ENCODE measurements at regions not wholly inside any gene's neighbourhood (a gene's known extent, or its start where the extent isn't known, plus 50 kb on each side); places are given as distances from the start of the nearest gene placed in this dataset.
A peak's percentile ranks its signal among the peaks of the same experiment; 100 is the strongest.

DNA sequence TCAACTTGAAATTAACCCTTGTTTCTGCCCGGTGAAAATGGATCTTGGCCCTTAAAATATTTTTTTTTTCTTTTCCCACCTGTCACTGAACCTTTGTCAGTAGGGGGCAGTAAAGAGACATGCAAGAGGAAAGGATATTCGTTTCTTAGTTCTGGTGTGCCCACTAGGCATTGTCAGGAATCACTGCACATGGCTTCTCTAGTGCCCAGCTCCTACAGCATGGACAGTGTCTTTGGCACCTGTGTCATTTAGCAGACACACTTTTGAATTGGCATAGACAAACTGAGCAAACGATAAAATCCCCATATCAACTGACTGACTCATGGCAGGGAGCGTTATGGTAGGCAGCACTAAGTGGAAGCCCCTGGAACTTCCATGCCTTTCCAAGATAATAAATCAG lies 1048.1 kb downstream of the BRINP3 start:
- Histone ChIP-seq H2BK15ac (replicated peaks; ENCODE audit: low read depth) (no peak overlapping the region), H4K8ac (ENCODE audit: low read depth, low read length) (no peak overlapping the region), H3K27ac (ENCODE audit: low read depth, low read length) (no peak overlapping the region), H3K36me3 (ENCODE audit: control insufficient read depth, insufficient read depth, low read length) (no peaks in the 10 kb centered on the region), H3K56ac (ENCODE audit: low read length) (no peak overlapping the region), H2BK5ac (ENCODE audit: low read length) (no peak overlapping the region), H2BK120ac (ENCODE audit: low read depth, low read length) (no peak overlapping the region), H3K23ac (ENCODE audit: low read length) (no peak overlapping the region), H3K79me1 (ENCODE audit: low read length) (no peaks in the 10 kb centered on the region), H3K4me2 (ENCODE audit: low read length) (no peak overlapping the region), H3K9ac (ENCODE audit: low read length) (no peak overlapping the region), H3K79me2 (ENCODE audit: control insufficient read depth, insufficient read depth, low read length) (no peaks in the 10 kb centered on the region), H3K4me3 (ENCODE audit: low read length) (no peak overlapping the region), H3K27me3 (ENCODE audit: insufficient read depth, low read length, poor library complexity) (no peaks in the 10 kb centered on the region), H4K5ac (ENCODE audit: low read length) (no peak overlapping the region), H3K4ac (ENCODE audit: low read depth, low read length) (no peak overlapping the region), H2AK5ac (ENCODE audit: low read length) (no peak overlapping the region), H3K4me1 (ENCODE audit: control insufficient read depth, low read depth, low read length) (no peaks in the 10 kb centered on the region), H3K18ac (ENCODE audit: low read length) (no peak overlapping the region)
- WGBS (ENCODE audit: extremely low coverage, insufficient coverage, low lambda C conversion rate), result no CpG with 5 or more reads among the region's 4 CpGs
- DNase-seq, result peak; percentile 78

DNA sequence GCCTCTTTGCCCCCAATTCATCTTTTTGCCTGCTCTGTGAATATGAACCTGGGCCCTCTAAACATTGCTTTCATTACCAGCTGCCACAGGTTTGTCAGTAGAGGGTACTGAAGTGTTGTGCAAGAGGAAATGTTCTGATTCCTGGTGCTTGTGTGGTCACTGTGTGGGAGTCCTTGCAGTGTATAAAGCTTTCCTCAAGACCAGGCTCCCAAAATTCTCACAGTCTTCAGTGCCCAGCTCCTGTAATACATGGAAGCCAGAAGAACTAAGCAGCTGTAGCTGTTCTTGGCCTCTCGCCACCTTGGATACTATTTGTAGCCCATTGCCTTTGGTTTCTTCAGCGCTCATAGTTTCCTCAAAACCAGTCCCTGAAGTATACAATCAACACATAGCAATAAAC lies 1046.2 kb downstream of the BRINP3 start:
- no CpG with 5 or more reads among the region's 2 CpGs for WGBS (ENCODE audit: extremely low coverage, insufficient coverage, low lambda C conversion rate)
- H3K4ac ChIP-seq (ENCODE audit: low read depth, low read length), result no peak overlapping the region
- H2BK15ac ChIP-seq (replicated peaks; ENCODE audit: low read depth), result no peak overlapping the region

DNA sequence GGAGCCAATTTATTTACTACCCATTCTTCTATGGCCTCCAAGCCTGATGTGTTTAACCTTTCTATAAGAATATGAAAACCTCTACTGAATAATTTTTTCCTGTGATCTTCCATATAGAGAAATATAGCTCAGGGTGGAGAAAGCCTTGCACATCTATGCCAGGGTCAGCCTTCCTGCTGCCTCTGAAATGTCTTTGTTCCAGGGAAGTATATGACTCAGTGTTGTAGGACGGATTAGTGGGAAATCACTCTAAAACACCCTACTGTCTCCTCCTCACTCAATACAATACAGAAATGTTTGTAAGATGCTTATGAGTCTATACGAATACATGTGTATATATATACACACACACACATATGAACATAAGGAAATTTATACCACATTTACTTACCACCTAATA lies 1044.9 kb downstream of the BRINP3 start:
- Histone ChIP-seq H3K9ac (ENCODE audit: low read length) (no peak overlapping the region), H3K4ac (ENCODE audit: low read depth, low read length) (no peak overlapping the region), H3K4me1 (ENCODE audit: control insufficient read depth, low read depth, low read length) (no peaks in the 10 kb centered on the region), H3K27me3 (ENCODE audit: insufficient read depth, low read length, poor library complexity) (no peaks in the 10 kb centered on the region), H3K36me3 (ENCODE audit: control insufficient read depth, insufficient read depth, low read length) (no peaks in the 10 kb centered on the region), H2BK15ac (replicated peaks; ENCODE audit: low read depth) (no peak overlapping the region), H3K79me2 (ENCODE audit: control insufficient read depth, insufficient read depth, low read length) (no peaks in the 10 kb centered on the region), H3K23ac (ENCODE audit: low read length) (no peak overlapping the region), H3K79me1 (ENCODE audit: low read length) (no peaks in the 10 kb centered on the region), H3K4me3 (ENCODE audit: low read length) (no peak overlapping the region), H4K5ac (ENCODE audit: low read length) (no peak overlapping the region), H3K27ac (ENCODE audit: low read depth, low read length) (no peak overlapping the region), H3K18ac (ENCODE audit: low read length) (no peak overlapping the region), H2BK120ac (ENCODE audit: low read depth, low read length) (no peak overlapping the region), H3K4me2 (ENCODE audit: low read length) (no peak overlapping the region), H3K56ac (ENCODE audit: low read length) (no peak overlapping the region), H2AK5ac (ENCODE audit: low read length) (no peak overlapping the region), H2BK5ac (ENCODE audit: low read length) (no peak overlapping the region), H4K8ac (ENCODE audit: low read depth, low read length) (no peak overlapping the region)
- no peak for DNase-seq
- WGBS (ENCODE audit: extremely low coverage, insufficient coverage, low lambda C conversion rate), result no CpG with 5 or more reads among the region's 2 CpGs

More for the DNA sequence above, 1046.2 kb downstream of the BRINP3 start:
- peak; percentile 2 for DNase-seq
- H3K4me2 ChIP-seq (ENCODE audit: low read length), result no peak overlapping the region
- H3K56ac ChIP-seq (ENCODE audit: low read length), result no peak overlapping the region
- no peaks in the 10 kb centered on the region for H3K36me3 ChIP-seq (ENCODE audit: control insufficient read depth, insufficient read depth, low read length)
- no peaks in the 10 kb centered on the region for H3K27me3 ChIP-seq (ENCODE audit: insufficient read depth, low read length, poor library complexity)
- no peak overlapping the region for H3K27ac ChIP-seq (ENCODE audit: low read depth, low read length)
- no peak overlapping the region for H3K23ac ChIP-seq (ENCODE audit: low read length)
- no peak overlapping the region for H3K18ac ChIP-seq (ENCODE audit: low read length)
- no peak overlapping the region for H4K8ac ChIP-seq (ENCODE audit: low read depth, low read length)
- no peak overlapping the region for H2BK5ac ChIP-seq (ENCODE audit: low read length)
- no peak overlapping the region for H2BK120ac ChIP-seq (ENCODE audit: low read depth, low read length)
- no peak overlapping the region for H3K9ac ChIP-seq (ENCODE audit: low read length)
- H4K5ac ChIP-seq (ENCODE audit: low read length), result no peak overlapping the region
- H3K4me3 ChIP-seq (ENCODE audit: low read length), result no peak overlapping the region
- no peaks in the 10 kb centered on the region for H3K79me2 ChIP-seq (ENCODE audit: control insufficient read depth, insufficient read depth, low read length)
- no peak overlapping the region for H2AK5ac ChIP-seq (ENCODE audit: low read length)
- no peaks in the 10 kb centered on the region for H3K79me1 ChIP-seq (ENCODE audit: low read length)
- no peaks in the 10 kb centered on the region for H3K4me1 ChIP-seq (ENCODE audit: control insufficient read depth, low read depth, low read length)

DNA sequence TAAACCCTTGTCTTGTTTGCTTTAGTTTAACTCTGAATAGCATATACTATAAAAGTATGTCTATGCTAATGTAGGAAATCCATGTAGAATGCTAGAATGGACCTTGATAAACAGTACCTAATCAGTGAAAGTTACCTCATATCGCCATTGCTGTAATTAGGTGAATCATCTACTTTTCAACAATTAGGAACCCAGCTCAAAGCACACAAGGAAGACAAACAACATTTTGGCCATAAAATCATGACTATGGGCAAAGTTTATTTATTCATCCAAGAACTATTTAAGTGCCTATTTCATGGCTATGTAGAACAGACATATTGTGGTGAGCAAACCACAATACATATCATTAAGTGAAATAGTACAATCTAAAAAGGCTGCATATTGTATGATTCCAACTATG lies 1043.2 kb downstream of the BRINP3 start:
- H3K36me3 ChIP-seq (ENCODE audit: control insufficient read depth, insufficient read depth, low read length), result no peaks in the 10 kb centered on the region
- no peak overlapping the region for H2AK5ac ChIP-seq (ENCODE audit: low read length)
- H2BK5ac ChIP-seq (ENCODE audit: low read length), result no peak overlapping the region
- H3K79me1 ChIP-seq (ENCODE audit: low read length), result no peaks in the 10 kb centered on the region
- H3K23ac ChIP-seq (ENCODE audit: low read length), result no peak overlapping the region
- no peak overlapping the region for H2BK120ac ChIP-seq (ENCODE audit: low read depth, low read length)
- H4K8ac ChIP-seq (ENCODE audit: low read depth, low read length), result no peak overlapping the region
- DNase-seq, result no peak
- no peak overlapping the region for H3K4me2 ChIP-seq (ENCODE audit: low read length)
- H3K9ac ChIP-seq (ENCODE audit: low read length), result no peak overlapping the region
- WGBS (ENCODE audit: extremely low coverage, insufficient coverage, low lambda C conversion rate), result no CpG with 5 or more reads among the region's 1 CpG
- H3K4me3 ChIP-seq (ENCODE audit: low read length), result no peak overlapping the region
- no peak overlapping the region for H3K4ac ChIP-seq (ENCODE audit: low read depth, low read length)
- H3K56ac ChIP-seq (ENCODE audit: low read length), result no peak overlapping the region
- no peaks in the 10 kb centered on the region for H3K79me2 ChIP-seq (ENCODE audit: control insufficient read depth, insufficient read depth, low read length)
- no peaks in the 10 kb centered on the region for H3K4me1 ChIP-seq (ENCODE audit: control insufficient read depth, low read depth, low read length)
- H2BK15ac ChIP-seq (replicated peaks; ENCODE audit: low read depth), result no peak overlapping the region
- H3K27ac ChIP-seq (ENCODE audit: low read depth, low read length), result no peak overlapping the region
- H3K27me3 ChIP-seq (ENCODE audit: insufficient read depth, low read length, poor library complexity), result no peaks in the 10 kb centered on the region
- H4K5ac ChIP-seq (ENCODE audit: low read length), result no peak overlapping the region
- no peak overlapping the region for H3K18ac ChIP-seq (ENCODE audit: low read length)

DNA sequence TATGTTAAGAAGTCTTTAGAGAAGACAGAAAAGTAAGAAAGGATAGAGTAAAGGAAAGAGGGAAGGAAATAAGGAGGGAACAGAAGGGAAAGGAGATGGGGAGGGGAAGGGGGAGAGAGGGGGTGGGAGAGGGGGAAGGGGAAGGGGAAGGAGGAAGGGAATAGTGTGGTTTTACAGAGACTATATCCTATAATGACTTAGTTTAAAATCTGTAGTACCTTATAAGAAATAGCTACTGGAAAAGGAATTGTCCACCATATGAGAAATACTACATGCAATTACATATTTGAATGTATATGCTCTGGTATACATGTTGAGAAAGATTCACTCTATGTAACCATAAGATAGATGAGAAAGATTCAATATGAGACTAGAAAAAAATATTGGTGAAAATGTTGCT lies 1042.3 kb downstream of the BRINP3 start:
- Histone ChIP-seq H3K9ac (ENCODE audit: low read length) (no peak overlapping the region), H3K4me1 (ENCODE audit: control insufficient read depth, low read depth, low read length) (no peaks in the 10 kb centered on the region), H3K18ac (ENCODE audit: low read length) (no peak overlapping the region), H4K5ac (ENCODE audit: low read length) (no peak overlapping the region), H3K27ac (ENCODE audit: low read depth, low read length) (no peak overlapping the region), H3K79me1 (ENCODE audit: low read length) (no peaks in the 10 kb centered on the region), H3K4me3 (ENCODE audit: low read length) (no peak overlapping the region), H3K56ac (ENCODE audit: low read length) (no peak overlapping the region), H3K23ac (ENCODE audit: low read length) (no peak overlapping the region), H3K79me2 (ENCODE audit: control insufficient read depth, insufficient read depth, low read length) (no peaks in the 10 kb centered on the region), H2BK120ac (ENCODE audit: low read depth, low read length) (no peak overlapping the region), H3K4ac (ENCODE audit: low read depth, low read length) (no peak overlapping the region), H4K8ac (ENCODE audit: low read depth, low read length) (no peak overlapping the region), H2BK5ac (ENCODE audit: low read length) (no peak overlapping the region), H3K4me2 (ENCODE audit: low read length) (no peak overlapping the region), H2AK5ac (ENCODE audit: low read length) (no peak overlapping the region), H2BK15ac (replicated peaks; ENCODE audit: low read depth) (no peak overlapping the region), H3K27me3 (ENCODE audit: insufficient read depth, low read length, poor library complexity) (no peaks in the 10 kb centered on the region), H3K36me3 (ENCODE audit: control insufficient read depth, insufficient read depth, low read length) (no peaks in the 10 kb centered on the region)
- no peak for DNase-seq

DNA sequence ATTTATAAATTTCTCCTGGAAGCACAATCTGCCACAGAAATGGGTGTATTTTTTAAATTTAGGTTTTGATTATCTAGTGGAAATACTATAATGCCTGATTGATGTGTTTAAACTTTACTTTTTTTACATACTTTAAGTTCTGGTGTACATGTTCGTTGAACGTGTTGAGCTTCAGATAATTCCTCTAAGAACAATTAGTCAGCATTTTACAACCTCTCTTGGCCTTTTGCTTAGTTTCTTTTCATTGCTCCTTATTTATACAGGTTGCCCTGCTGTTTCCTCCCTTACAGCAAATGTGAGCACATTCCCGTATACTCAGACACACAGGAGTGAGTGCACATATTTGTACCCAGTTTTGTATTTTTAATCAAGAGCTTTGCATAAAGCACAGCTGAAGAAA lies 1038.9 kb downstream of the BRINP3 start:
- no peaks in the 10 kb centered on the region for H3K79me2 ChIP-seq (ENCODE audit: control insufficient read depth, insufficient read depth, low read length)
- DNase-seq, result no peak
- WGBS (ENCODE audit: extremely low coverage, insufficient coverage, low lambda C conversion rate), result no CpG with 5 or more reads among the region's 3 CpGs
- H3K4me3 ChIP-seq (ENCODE audit: low read length), result no peak overlapping the region
- no peaks in the 10 kb centered on the region for H3K4me1 ChIP-seq (ENCODE audit: control insufficient read depth, low read depth, low read length)
- no peak overlapping the region for H4K5ac ChIP-seq (ENCODE audit: low read length)
- no peak overlapping the region for H2BK120ac ChIP-seq (ENCODE audit: low read depth, low read length)
- no peak overlapping the region for H4K8ac ChIP-seq (ENCODE audit: low read depth, low read length)
- no peaks in the 10 kb centered on the region for H3K27me3 ChIP-seq (ENCODE audit: insufficient read depth, low read length, poor library complexity)
- H2BK15ac ChIP-seq (replicated peaks; ENCODE audit: low read depth), result no peak overlapping the region
- no peak overlapping the region for H3K4ac ChIP-seq (ENCODE audit: low read depth, low read length)
- no peak overlapping the region for H2AK5ac ChIP-seq (ENCODE audit: low read length)
- H3K79me1 ChIP-seq (ENCODE audit: low read length), result no peaks in the 10 kb centered on the region
- H3K9ac ChIP-seq (ENCODE audit: low read length), result no peak overlapping the region
- no peak overlapping the region for H3K56ac ChIP-seq (ENCODE audit: low read length)
- no peak overlapping the region for H2BK5ac ChIP-seq (ENCODE audit: low read length)
- H3K36me3 ChIP-seq (ENCODE audit: control insufficient read depth, insufficient read depth, low read length), result no peaks in the 10 kb centered on the region
- no peak overlapping the region for H3K18ac ChIP-seq (ENCODE audit: low read length)
- H3K23ac ChIP-seq (ENCODE audit: low read length), result no peak overlapping the region
- H3K4me2 ChIP-seq (ENCODE audit: low read length), result no peak overlapping the region
- no peak overlapping the region for H3K27ac ChIP-seq (ENCODE audit: low read depth, low read length)
